ENCODE measurements at regions not wholly inside any gene's neighbourhood (a gene's known extent, or its start where the extent isn't known, plus 50 kb on each side); places are given as distances from the start of the nearest gene placed in this dataset.

GRCh38 chr16:85991425-85991824 is 92.5 kb downstream of the IRF8 start:
- H3K27me3 ChIP-seq = peaks cover 0 to 65% of the 10 kb centered on the region in 2 donors
- H3K27ac ChIP-seq = no peak overlapping the region
- no peaks in the 10 kb centered on the region for H3K9me3 ChIP-seq
- peaks cover 0 to 2% (median 0%) of the 10 kb centered on the region in 4 donors for H3K4me1 ChIP-seq
- intact Hi-C loops (cut with DNase I; ENCODE audit: low total_unique reads) = no loop called here
- TF ChIP-seq, protein P1, sequence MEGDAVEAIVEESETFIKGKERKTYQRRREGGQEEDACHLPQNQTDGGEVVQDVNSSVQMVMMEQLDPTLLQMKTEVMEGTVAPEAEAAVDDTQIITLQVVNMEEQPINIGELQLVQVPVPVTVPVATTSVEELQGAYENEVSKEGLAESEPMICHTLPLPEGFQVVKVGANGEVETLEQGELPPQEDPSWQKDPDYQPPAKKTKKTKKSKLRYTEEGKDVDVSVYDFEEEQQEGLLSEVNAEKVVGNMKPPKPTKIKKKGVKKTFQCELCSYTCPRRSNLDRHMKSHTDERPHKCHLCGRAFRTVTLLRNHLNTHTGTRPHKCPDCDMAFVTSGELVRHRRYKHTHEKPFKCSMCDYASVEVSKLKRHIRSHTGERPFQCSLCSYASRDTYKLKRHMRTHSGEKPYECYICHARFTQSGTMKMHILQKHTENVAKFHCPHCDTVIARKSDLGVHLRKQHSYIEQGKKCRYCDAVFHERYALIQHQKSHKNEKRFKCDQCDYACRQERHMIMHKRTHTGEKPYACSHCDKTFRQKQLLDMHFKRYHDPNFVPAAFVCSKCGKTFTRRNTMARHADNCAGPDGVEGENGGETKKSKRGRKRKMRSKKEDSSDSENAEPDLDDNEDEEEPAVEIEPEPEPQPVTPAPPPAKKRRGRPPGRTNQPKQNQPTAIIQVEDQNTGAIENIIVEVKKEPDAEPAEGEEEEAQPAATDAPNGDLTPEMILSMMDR (IDR thresholded peaks at IDR 0.05) = no peak
- H3K36me3 ChIP-seq = no peaks in the 10 kb centered on the region
- DNase-seq = no peak
- H3K4me3 ChIP-seq = no peak overlapping the region

DNA sequence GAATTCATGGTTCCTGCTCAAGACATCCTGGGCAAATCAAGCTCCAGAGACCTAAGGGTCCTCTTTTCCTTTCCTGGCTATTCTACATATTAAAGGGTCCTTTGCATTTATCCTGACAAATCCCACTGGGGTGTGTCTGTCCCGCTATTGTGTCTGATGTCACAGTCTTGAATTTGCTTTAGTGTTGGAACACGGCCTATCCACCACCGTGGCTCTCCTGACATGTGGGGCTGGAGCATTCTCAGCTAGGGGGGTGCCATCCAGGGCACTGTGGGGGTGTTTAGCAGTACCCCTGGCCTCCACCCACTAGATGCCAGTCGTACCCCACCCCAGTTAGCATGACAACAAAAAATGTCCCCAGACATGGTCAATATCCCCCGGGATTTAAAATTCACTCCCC is 92.9 kb downstream of the IRF8 start:
- peaks cover 0 to 70% of the 10 kb centered on the region in 2 donors for H3K27me3 ChIP-seq
- intact Hi-C loops (cut with DNase I; ENCODE audit: low total_unique reads) = no loop called here
- no peak overlapping the region for H3K4me3 ChIP-seq
- H3K27ac ChIP-seq = no peak overlapping the region
- peaks cover 0 to 2% (median 0%) of the 10 kb centered on the region in 4 donors for H3K4me1 ChIP-seq
- TF ChIP-seq, protein P1 (IDR thresholded peaks at IDR 0.05) = no peak
- H3K9me3 ChIP-seq = no peaks in the 10 kb centered on the region
- DNase-seq = no peak
- no peaks in the 10 kb centered on the region for H3K36me3 ChIP-seq

GRCh38 chr16:85992359-85992758 is 93.4 kb downstream of the IRF8 start:
- Histone ChIP-seq H3K27me3 (peaks cover 0 to 70% of the 10 kb centered on the region in 2 donors), H3K4me1 (peaks cover 0 to 2% (median 0%) of the 10 kb centered on the region in 4 donors), H3K9me3 (no peaks in the 10 kb centered on the region), H3K4me3 (no peak overlapping the region), H3K36me3 (no peaks in the 10 kb centered on the region), H3K27ac (no peak overlapping the region)
- no peak for DNase-seq
- TF ChIP-seq, protein P1 (IDR thresholded peaks at IDR 0.05) = no peak
- intact Hi-C loops (cut with DNase I; ENCODE audit: low total_unique reads) = no loop called here

DNA sequence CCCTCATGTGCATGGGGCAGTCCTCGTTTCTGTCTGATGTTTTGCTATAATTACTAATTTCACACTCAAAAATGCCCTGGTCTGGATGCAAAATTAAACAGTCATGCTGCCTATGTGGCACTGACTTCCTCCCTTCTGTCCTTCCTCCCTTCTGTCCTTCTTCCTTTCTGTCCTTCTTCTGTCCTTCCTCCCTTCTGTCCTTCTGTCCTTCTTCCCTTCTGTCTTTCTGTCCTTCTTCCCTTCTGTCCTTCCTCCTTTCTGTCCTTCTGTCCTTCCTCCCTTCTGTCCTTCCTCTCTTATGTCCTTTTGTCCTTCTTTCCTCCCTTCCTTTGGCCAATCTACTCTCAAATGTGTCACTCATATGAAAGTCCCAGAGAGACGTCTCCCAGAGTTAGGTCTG is 93.8 kb downstream of the IRF8 start:
- peaks cover 0 to 69% of the 10 kb centered on the region in 2 donors for H3K27me3 ChIP-seq
- intact Hi-C loops (cut with DNase I; ENCODE audit: low total_unique reads) = no loop called here
- no peak for DNase-seq

GRCh38 chr16:85994492-85995490 is 95.8 kb downstream of the IRF8 start:
- Histone ChIP-seq H3K4me1 (peaks cover 0 to 2% (median 0%) of the 10 kb centered on the region in 4 donors), H3K4me3 (no peak overlapping the region), H3K27ac (no peak overlapping the region), H3K9me3 (no peaks in the 10 kb centered on the region), H3K36me3 (no peaks in the 10 kb centered on the region), H3K27me3 (peaks cover 0 to 66% of the 10 kb centered on the region in 2 donors)
- intact Hi-C loops (cut with DNase I; ENCODE audit: low total_unique reads) = no loop called here
- DNase-seq = no peak
- TF ChIP-seq, protein P1 (IDR thresholded peaks at IDR 0.05) = no peak

More for the DNA sequence above, 93.8 kb downstream of the IRF8 start:
- no peaks in the 10 kb centered on the region for H3K9me3 ChIP-seq
- no peak overlapping the region for H3K27ac ChIP-seq
- no peak overlapping the region for H3K4me3 ChIP-seq
- H3K36me3 ChIP-seq = no peaks in the 10 kb centered on the region
- TF ChIP-seq, protein P1 (IDR thresholded peaks at IDR 0.05) = no peak
- peaks cover 0 to 2% (median 0%) of the 10 kb centered on the region in 4 donors for H3K4me1 ChIP-seq
